Naive thymus-derived CD4-positive, alpha-beta T cell (primary cell): ENCODE measurements at regions not wholly inside any gene's neighbourhood (a gene's known extent, or its start where the extent isn't known, plus 50 kb on each side); places are given as distances from the start of the nearest gene placed in this dataset.
"Not testable (repeated sequence)": the region's sequence is repeated elsewhere in the genome, so short reads cannot be mapped to it uniquely, and the experiment has no call there.

ENCODE experiments used
- ATAC-seq: fragments of 150-1000 bp; cut with Tn5 transposase; 2 replicates; pipeline ENCODE4 v1.10.0; 2021; ENCODE audit warnings: mild to moderate bottlenecking, moderate library complexity
- CTCF ChIA-PET: fragments of 350-600 bp; sonication (Branson Sonifier 250); formaldehyde crosslinking; loops from one replicate; lab custom pipeline; 2021; ENCODE audit warnings: antibody characterized with exemption; lab: Charles Lee
- POLR2A ChIA-PET: fragments of 350-600 bp; sonication (Branson Sonifier 250); formaldehyde crosslinking; loops from one replicate; lab custom pipeline; 2021; ENCODE audit warnings: antibody characterized with exemption, inconsistent platforms; lab: Charles Lee
- DNase-seq, 9 donors: peaks; one replicate each; pipeline versions ENCODE4 v3.0.0 to v3.0.0-alpha.2; 2020 to 2022; ENCODE audit warnings: mixed read lengths in 1 of 9
- H3K27ac ChIP-seq: one replicate; pipeline ENCODE4 v1.7.0; 2013; ENCODE audit warnings: mild to moderate bottlenecking, low read depth, low read length, moderate library complexity
- H3K27me3 ChIP-seq, 2 donors: one replicate each; pipeline ENCODE4 v1.7.0; 2013; ENCODE audit warnings: low read length in 2 of 2, mild to moderate bottlenecking in 2 of 2, moderate library complexity in 2 of 2; ENCODE audit not compliant: control insufficient read depth in 2 of 2, insufficient read depth in 2 of 2
- H3K36me3 ChIP-seq, 3 experiments: 1 replicate in 2 of 3; 2 replicates in 1 of 3; pipeline ENCODE4 v1.7.0; 2013; ENCODE audit warnings: low read length in 3 of 3, mild to moderate bottlenecking in 3 of 3, moderate library complexity in 1 of 3; ENCODE audit not compliant: insufficient read depth in 3 of 3, control insufficient read depth in 2 of 3
- H3K4me1 ChIP-seq, 2 donors: one replicate each; pipeline ENCODE4 v1.7.0; 2013; ENCODE audit warnings: low read length in 2 of 2, mild to moderate bottlenecking in 2 of 2, moderate library complexity in 1 of 2; ENCODE audit not compliant: control insufficient read depth in 2 of 2, insufficient read depth in 2 of 2
- H3K4me3 ChIP-seq: 2 replicates; pipeline ENCODE4 v1.7.0; 2013; ENCODE audit warnings: mild to moderate bottlenecking, low read length
- H3K9me3 ChIP-seq, 3 experiments: 1 replicate in 2 of 3; 2 replicates in 1 of 3; pipeline ENCODE4 v1.7.0; 2013; ENCODE audit warnings: low read length in 3 of 3; ENCODE audit not compliant: control insufficient read depth in 2 of 3
- H3K27ac Mint-ChIP-seq, 9 donors: one replicate each; pipeline ENCODE4 v1.8.0; 2020 to 2022; ENCODE audit warnings: mixed read lengths in 9 of 9, mild to moderate bottlenecking in 8 of 9, moderate library complexity in 5 of 9, inconsistent platforms in 2 of 9
- H3K27me3 Mint-ChIP-seq, 5 donors: one replicate each; pipeline ENCODE4 v1.8.0; 2021 to 2022; ENCODE audit warnings: mixed read lengths in 5 of 5, mild to moderate bottlenecking in 1 of 5
- H3K36me3 Mint-ChIP-seq, 5 donors: one replicate each; pipeline ENCODE4 v1.8.0; 2020 to 2022; ENCODE audit warnings: mixed read lengths in 5 of 5, mild to moderate bottlenecking in 3 of 5, inconsistent platforms in 1 of 5
- H3K4me1 Mint-ChIP-seq, 7 donors: one replicate each; pipeline ENCODE4 v1.8.0; 2020 to 2022; ENCODE audit warnings: mixed read lengths in 7 of 7, mild to moderate bottlenecking in 3 of 7, inconsistent platforms in 1 of 7
- H3K4me3 Mint-ChIP-seq, 10 donors: one replicate each; pipeline ENCODE4 v1.8.0; 2020 to 2022; ENCODE audit warnings: mild to moderate bottlenecking in 10 of 10, mixed read lengths in 10 of 10, moderate library complexity in 6 of 10, inconsistent platforms in 2 of 10
- H3K9me3 Mint-ChIP-seq, 11 donors: one replicate each; pipeline ENCODE4 v1.8.0; 2020 to 2022; ENCODE audit warnings: mixed read lengths in 11 of 11, mild to moderate bottlenecking in 4 of 11, inconsistent platforms in 1 of 11, moderate library complexity in 1 of 11
- intact Hi-C, 2 donors: fragments of 100-400 bp; cut with micrococcal nuclease; formaldehyde crosslinking; loops; one replicate each; pipeline ENCODE4 v1.15.1; 2023

DNA sequence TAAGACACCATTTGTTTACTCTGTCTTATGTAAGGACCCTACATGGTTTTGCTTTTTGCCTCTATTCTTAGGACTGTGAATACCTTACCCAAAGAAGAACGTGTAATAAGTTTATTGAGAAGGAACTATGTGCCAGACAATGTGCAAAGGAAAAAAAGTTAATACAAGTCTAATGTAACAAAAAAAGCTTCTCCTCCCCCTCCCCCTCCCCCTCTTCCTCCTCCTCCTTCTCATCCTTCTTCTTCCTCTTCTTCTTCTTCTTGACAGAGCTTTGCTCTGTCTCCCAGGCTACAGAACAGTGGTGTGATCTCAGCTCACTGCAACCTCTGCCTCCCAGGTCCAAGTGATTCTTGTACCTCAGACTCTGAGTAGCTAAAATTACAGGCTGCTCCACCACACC is 50.9 kb upstream of the MITF start:
- Mint-ChIP-seq H3K4me1 (no peaks in the 10 kb centered on the region), H3K36me3 (no peaks in the 10 kb centered on the region), H3K27ac (no peak overlapping the region), H3K27me3 (peaks cover 0 to 9% (median 6%) of the 10 kb centered on the region in 5 donors), H3K9me3 (peaks cover 0 to 4% (median 0%) of the 10 kb centered on the region in 11 donors), H3K4me3 (no peak overlapping the region)
- DNase-seq (no peak), ATAC-seq (no peak)
- POLR2A ChIA-PET = no interaction called here
- H3K27me3 ChIP-seq = no peaks in the 10 kb centered on the region
- no peaks in the 10 kb centered on the region for H3K9me3 ChIP-seq
- no peak overlapping the region for H3K27ac ChIP-seq
- H3K4me1 ChIP-seq = no peaks in the 10 kb centered on the region
- intact Hi-C loops = no loop called here
- no peak overlapping the region for H3K4me3 ChIP-seq
- no peaks in the 10 kb centered on the region for H3K36me3 ChIP-seq
- CTCF ChIA-PET = no interaction called here

DNA sequence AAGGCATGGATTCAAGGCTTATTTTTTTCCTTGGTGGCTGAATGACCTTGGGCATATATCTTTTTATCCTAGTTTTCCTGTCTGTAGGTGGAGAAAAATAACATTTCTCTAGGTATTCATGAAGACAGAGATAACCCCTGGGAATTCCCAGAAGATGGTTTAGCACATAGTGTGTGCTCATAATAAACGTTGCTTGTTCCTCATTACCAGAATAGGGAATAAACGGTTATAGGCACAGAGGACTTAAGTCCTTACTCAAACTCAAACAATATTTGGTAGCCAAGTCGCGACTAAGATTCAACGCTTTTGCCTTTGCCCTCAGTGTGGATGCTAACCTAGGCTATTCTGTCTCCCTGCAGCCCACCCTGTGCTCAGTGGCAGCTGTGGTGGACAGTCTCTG is 51.6 kb upstream of the MITF start:
- peaks cover 0 to 4% (median 0%) of the 10 kb centered on the region in 11 donors for H3K9me3 Mint-ChIP-seq
- H3K4me3 Mint-ChIP-seq = no peak overlapping the region
- no peaks in the 10 kb centered on the region for H3K36me3 Mint-ChIP-seq
- no peaks in the 10 kb centered on the region for H3K4me1 Mint-ChIP-seq
- no peaks in the 10 kb centered on the region for H3K27me3 ChIP-seq
- no peak overlapping the region for H3K27ac Mint-ChIP-seq
- ChIA-PET POLR2A (no interaction called here), CTCF (no interaction called here)
- H3K27me3 Mint-ChIP-seq = peaks cover 0 to 9% (median 6%) of the 10 kb centered on the region in 5 donors
- H3K4me1 ChIP-seq = no peaks in the 10 kb centered on the region
- ATAC-seq (no peak), DNase-seq (no peak)
- intact Hi-C loops = no loop called here
- no peak overlapping the region for H3K4me3 ChIP-seq
- no peaks in the 10 kb centered on the region for H3K36me3 ChIP-seq
- no peak overlapping the region for H3K27ac ChIP-seq
- H3K9me3 ChIP-seq = no peaks in the 10 kb centered on the region

DNA sequence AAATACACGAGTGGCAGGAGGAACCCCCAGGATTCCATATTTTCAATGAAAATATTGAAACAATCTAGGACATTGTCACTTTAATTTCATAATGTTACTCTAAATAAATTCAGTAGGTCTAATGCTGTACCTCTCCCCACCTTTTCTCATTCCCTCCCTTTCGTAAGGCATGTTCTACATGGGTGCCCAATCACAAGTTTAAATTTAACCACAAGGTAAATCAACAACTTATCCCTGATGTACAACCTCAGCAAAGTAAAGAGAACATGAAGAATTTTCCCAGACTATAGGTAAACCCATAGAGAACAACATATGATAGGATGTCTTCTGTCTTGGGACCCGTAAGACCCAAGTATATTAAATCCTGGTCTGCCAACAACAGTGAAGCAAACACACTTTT is 53.2 kb upstream of the MITF start:
- H3K36me3 ChIP-seq = no peaks in the 10 kb centered on the region
- H3K9me3 Mint-ChIP-seq = peaks cover 0 to 4% (median 0%) of the 10 kb centered on the region in 11 donors
- CTCF ChIA-PET = no interaction called here
- no peaks in the 10 kb centered on the region for H3K27me3 ChIP-seq
- H3K4me1 Mint-ChIP-seq = no peaks in the 10 kb centered on the region
- no peaks in the 10 kb centered on the region for H3K4me1 ChIP-seq
- H3K4me3 ChIP-seq = no peak overlapping the region
- POLR2A ChIA-PET = no interaction called here
- no peaks in the 10 kb centered on the region for H3K36me3 Mint-ChIP-seq
- intact Hi-C loops = no loop called here
- peaks cover 0 to 11% (median 8%) of the 10 kb centered on the region in 5 donors for H3K27me3 Mint-ChIP-seq
- DNase-seq (no peak), ATAC-seq (no peak)
- H3K4me3 Mint-ChIP-seq = no peak overlapping the region
- no peak overlapping the region for H3K27ac Mint-ChIP-seq
- no peaks in the 10 kb centered on the region for H3K9me3 ChIP-seq
- H3K27ac ChIP-seq = no peak overlapping the region

DNA sequence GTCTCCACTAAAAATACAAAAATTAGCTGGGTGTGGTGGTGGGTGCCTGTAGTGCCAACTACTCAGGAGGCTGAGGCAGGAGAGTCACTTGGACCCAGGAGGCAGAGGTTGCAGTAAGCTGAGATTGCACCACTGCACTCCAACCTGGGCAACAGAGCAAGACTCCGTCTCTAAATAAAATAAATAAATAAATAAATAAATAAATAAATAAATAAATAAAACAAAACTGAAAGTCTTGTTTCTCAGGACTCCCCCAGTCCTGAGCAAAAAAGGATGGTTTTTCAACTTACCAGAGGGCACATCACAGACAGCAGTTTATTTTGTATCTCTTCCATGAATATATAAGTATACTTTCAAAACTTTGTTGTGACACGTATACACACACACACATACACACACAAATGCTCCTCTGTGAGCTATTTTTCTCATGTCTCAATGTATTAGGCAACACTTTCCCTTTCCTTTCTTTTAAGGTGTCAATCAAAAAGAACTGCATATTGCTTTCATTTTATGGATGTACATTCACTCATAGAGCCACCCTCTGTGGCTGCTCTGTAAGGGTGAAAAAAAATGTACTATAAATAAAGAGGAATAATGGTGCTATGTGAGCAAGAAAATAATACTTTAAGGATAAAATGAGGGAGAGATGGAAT is 54.8 kb upstream of the MITF start:
- ChIA-PET POLR2A (no interaction called here), CTCF (no interaction called here)
- Mint-ChIP-seq H3K4me1 (no peaks in the 10 kb centered on the region), H3K27me3 (peaks cover 0 to 10% (median 6%) of the 10 kb centered on the region in 5 donors), H3K4me3 (no peak overlapping the region), H3K36me3 (no peaks in the 10 kb centered on the region), H3K27ac (no peak overlapping the region), H3K9me3 (peaks cover 0 to 4% (median 0%) of the 10 kb centered on the region in 11 donors)
- intact Hi-C loops = no loop called here
- ATAC-seq (no peak), DNase-seq (no peak)
- no peaks in the 10 kb centered on the region for H3K4me1 ChIP-seq
- no peaks in the 10 kb centered on the region for H3K9me3 ChIP-seq
- H3K27ac ChIP-seq = no peak overlapping the region
- H3K27me3 ChIP-seq = no peaks in the 10 kb centered on the region
- no peak overlapping the region for H3K4me3 ChIP-seq
- no peaks in the 10 kb centered on the region for H3K36me3 ChIP-seq

DNA sequence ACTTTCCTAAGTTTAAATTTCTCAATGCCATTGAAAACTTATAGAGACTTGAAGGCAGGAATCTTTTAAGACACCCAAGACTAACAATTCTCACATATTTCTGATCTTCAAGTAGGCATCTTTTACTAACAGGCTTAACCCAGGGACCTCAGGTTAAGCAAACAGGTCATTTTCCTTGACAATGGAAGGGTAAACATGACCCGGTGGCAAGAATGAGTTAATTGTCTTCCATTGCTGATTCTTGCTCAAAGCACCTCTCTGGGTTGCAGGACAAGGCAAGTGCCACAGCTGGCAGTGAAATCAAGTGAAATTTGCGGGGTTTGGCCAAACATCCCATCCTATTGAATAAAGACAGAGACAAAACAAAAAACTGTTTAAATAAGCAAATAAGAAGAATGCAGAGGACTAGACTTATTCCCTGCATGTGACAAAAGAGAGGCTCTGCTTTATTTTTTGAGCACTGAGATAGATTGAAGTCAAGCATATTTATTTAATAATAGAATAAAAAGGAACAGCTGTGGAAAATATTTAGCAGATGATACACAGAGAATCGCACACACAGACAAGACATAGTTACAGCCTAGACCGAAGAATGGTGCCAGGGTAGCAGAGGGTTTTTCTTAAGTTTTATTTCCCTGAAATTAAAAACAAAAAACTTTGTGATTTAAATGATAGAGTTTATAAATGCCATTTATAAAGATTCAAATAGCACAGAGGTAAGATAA is 56.0 kb upstream of the MITF start:
- H3K27me3 ChIP-seq = no peaks in the 10 kb centered on the region
- DNase-seq (no peak), ATAC-seq (no peak)
- no peaks in the 10 kb centered on the region for H3K36me3 ChIP-seq
- H3K9me3 ChIP-seq = no peaks in the 10 kb centered on the region
- H3K9me3 Mint-ChIP-seq = peaks cover 0 to 4% (median 0%) of the 10 kb centered on the region in 11 donors
- H3K27ac Mint-ChIP-seq = no peak overlapping the region
- no peaks in the 10 kb centered on the region for H3K4me1 ChIP-seq
- H3K27ac ChIP-seq = no peak overlapping the region
- no peaks in the 10 kb centered on the region for H3K36me3 Mint-ChIP-seq
- intact Hi-C loops = no loop called here
- H3K4me1 Mint-ChIP-seq = no peaks in the 10 kb centered on the region
- ChIA-PET POLR2A (no interaction called here), CTCF (no interaction called here)
- H3K27me3 Mint-ChIP-seq = peaks cover 6 to 12% (median 7%) of the 10 kb centered on the region in 5 donors
- H3K4me3 ChIP-seq = no peak overlapping the region
- H3K4me3 Mint-ChIP-seq = no peak overlapping the region

DNA sequence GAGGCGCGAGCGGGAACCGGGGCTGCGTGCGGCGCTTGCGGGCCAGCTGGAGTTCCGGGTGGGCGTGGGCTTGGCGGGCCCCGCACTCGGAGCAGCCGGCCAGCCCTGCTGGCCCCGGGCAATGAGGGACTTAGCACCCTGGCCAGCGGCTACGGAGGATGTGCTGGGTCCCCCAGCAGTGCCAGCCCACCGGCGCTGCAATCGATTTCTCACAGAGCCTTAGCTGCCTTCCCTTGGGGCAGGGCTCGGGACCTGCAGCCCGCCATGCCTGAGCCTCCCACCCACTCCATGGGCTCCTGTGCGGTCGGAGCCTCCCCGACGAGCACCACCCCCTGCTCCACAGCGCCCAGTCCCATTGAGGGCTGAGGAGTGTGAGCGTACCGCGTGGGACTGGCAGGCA is 61.8 kb upstream of the MITF start:
- H3K27me3 ChIP-seq, H3K9me3 ChIP-seq, H3K27ac ChIP-seq, H3K4me1 Mint-ChIP-seq, H3K27ac Mint-ChIP-seq, H3K36me3 Mint-ChIP-seq, H3K9me3 Mint-ChIP-seq, H3K4me3 ChIP-seq, intact Hi-C loops, H3K4me3 Mint-ChIP-seq, ATAC-seq, POLR2A ChIA-PET, H3K4me1 ChIP-seq, DNase-seq, CTCF ChIA-PET, H3K36me3 ChIP-seq: not testable (repeated sequence)
- peaks cover 3 to 17% (median 13%) of the 10 kb centered on the region in 5 donors for H3K27me3 Mint-ChIP-seq
